Mesodermal cell (in vitro differentiated cells): ENCODE measurements at regions not wholly inside any gene's neighbourhood (a gene's known extent, or its start where the extent isn't known, plus 50 kb on each side); places are given as distances from the start of the nearest gene placed in this dataset.

Experiments used
- H3K27ac ChIP-seq: 2 replicates; pipeline ENCODE4 v1.7.0; 2013; ENCODE audit warnings: mild to moderate bottlenecking, low read depth, low read length, moderate library complexity; ENCODE audit not compliant: severe bottlenecking
- H3K36me3 ChIP-seq: 2 replicates; pipeline ENCODE4 v1.7.1; 2013; ENCODE audit warnings: mild to moderate bottlenecking, low read length, moderate library complexity; ENCODE audit not compliant: control insufficient read depth, insufficient read depth
- H3K4me1 ChIP-seq: one replicate; pipeline ENCODE4 v1.7.1; 2013; ENCODE audit warnings: mild to moderate bottlenecking, low read length; ENCODE audit not compliant: insufficient read depth, control insufficient read depth, poor library complexity, severe bottlenecking
- H3K4me3 ChIP-seq: 2 replicates; pipeline ENCODE4 v1.7.0; 2013; ENCODE audit warnings: low read length, control low read depth, mild to moderate bottlenecking; ENCODE audit not compliant: insufficient read depth, poor library complexity, severe bottlenecking; ENCODE audit errors: extremely low read depth
- H3K9me3 ChIP-seq: 2 replicates; pipeline ENCODE4 v1.7.1; 2013; ENCODE audit warnings: mild to moderate bottlenecking, low read length, moderate library complexity; ENCODE audit not compliant: control insufficient read depth
- WGBS, 2 experiments: methylation state at CpG; one replicate each; pipeline ENCODE4 v1.1.5; 2013; ENCODE audit warnings: missing lambda C conversion rate in 2 of 2; ENCODE audit not compliant: insufficient coverage in 2 of 2; 5-methylcytosine and 5-hydroxymethylcytosine counted together

GRCh38 chr4:136909626-136910025, 622.7 kb downstream of the PCDH18 start:
- no peak overlapping the region for H3K27ac ChIP-seq
- WGBS, 2 experiments = 100% methylated on average over 1 to 2 of the region's 3 CpGs
- no peak overlapping the region for H3K4me3 ChIP-seq
- H3K9me3 ChIP-seq = no peaks in the 10 kb centered on the region
- H3K4me1 ChIP-seq = no peaks in the 10 kb centered on the region
- no peaks in the 10 kb centered on the region for H3K36me3 ChIP-seq

DNA sequence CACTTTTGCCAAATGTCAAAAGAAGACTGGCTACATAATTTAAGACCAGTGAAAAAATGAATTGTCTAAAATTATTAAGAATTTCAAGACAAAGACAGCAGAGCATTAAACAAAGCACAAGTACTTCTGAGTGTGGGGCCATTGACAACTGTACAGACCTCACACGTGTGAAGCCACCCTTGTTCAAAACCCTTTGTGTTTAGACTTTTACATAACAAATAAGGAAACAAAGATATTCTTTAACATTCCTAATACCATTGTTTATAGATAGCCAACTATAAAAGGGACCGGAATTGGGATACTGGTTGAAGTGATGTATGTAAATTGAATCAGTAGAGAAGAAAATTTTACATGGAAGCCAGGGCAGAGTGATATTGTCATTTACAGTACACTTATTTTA, 624.2 kb downstream of the PCDH18 start:
- Histone ChIP-seq H3K36me3 (no peaks in the 10 kb centered on the region), H3K9me3 (no peaks in the 10 kb centered on the region), H3K27ac (no peak overlapping the region), H3K4me1 (no peaks in the 10 kb centered on the region), H3K4me3 (no peak overlapping the region)
- no CpG with 5 or more reads among the region's 2 CpGs for WGBS, 2 experiments

GRCh38 chr4:136900696-136901095, 631.6 kb downstream of the PCDH18 start:
- H3K9me3 ChIP-seq = no peaks in the 10 kb centered on the region
- H3K4me3 ChIP-seq = no peak overlapping the region
- no peak overlapping the region for H3K27ac ChIP-seq
- H3K36me3 ChIP-seq = no peaks in the 10 kb centered on the region
- no peaks in the 10 kb centered on the region for H3K4me1 ChIP-seq
- WGBS, 2 experiments = 100% methylated on average over 2 of the region's 2 CpGs; no CpG with 5 or more reads in 1 of the 2 experiments

DNA sequence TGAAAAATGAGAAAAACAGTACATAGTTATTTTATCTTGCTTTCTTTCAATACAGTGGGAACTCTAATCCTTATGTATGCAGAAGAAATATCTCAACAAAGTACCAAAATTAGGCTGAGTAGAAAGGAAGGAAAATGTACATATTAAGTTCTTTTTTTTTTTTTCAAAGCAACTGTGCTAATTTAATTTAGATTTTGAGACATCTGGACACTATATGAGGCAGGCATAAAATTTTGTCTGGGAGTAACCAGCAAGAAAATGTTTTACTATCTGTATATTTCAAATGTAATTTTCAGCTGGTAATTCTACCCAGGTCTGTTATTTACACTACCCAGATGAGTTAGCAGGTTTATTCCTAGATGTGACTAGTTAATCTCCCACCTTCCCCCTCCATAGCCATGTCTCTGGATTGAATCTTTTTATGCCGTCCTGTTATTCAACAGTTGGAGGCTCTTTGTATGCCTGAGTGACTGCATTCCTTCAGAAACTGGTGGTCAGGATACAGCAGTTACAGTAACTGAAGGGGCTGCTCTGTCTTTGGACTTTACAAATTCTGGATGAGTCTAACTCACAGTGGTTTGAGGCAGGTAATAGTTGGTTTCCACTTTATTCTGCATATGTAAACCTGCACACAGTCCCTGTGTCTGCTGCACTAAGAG, 633.6 kb downstream of the PCDH18 start:
- H3K4me1 ChIP-seq = no peaks in the 10 kb centered on the region
- H3K4me3 ChIP-seq = no peak overlapping the region
- no peaks in the 10 kb centered on the region for H3K9me3 ChIP-seq
- no peak overlapping the region for H3K27ac ChIP-seq
- 50% methylated on average over 1 of the region's 1 CpG; no CpG with 5 or more reads in 1 of the 2 experiments for WGBS, 2 experiments
- no peaks in the 10 kb centered on the region for H3K36me3 ChIP-seq

DNA sequence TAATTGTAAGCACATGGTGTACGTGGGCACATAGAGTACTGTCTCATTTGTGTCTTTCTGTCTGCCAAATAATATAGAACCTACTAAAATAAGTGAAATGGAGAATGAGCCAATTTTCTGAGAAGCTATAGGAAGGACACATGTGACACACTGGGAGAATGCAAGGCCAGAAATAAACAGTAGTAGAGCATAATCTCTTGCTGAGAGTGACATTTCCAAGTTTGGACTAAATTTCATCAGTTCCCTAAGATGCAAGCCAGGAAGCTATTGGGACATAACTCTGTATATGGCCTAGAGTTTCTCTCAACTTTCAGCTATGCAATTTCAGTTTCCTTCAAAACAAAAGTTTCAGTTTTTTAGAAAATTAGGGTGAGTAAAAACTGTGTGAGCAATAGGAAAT, 638.7 kb downstream of the PCDH18 start:
- WGBS, 2 experiments = no CpG with 5 or more reads among the region's 1 CpG
- Histone ChIP-seq H3K4me3 (no peak overlapping the region), H3K27ac (no peak overlapping the region), H3K4me1 (no peaks in the 10 kb centered on the region), H3K36me3 (no peaks in the 10 kb centered on the region), H3K9me3 (no peaks in the 10 kb centered on the region)

DNA sequence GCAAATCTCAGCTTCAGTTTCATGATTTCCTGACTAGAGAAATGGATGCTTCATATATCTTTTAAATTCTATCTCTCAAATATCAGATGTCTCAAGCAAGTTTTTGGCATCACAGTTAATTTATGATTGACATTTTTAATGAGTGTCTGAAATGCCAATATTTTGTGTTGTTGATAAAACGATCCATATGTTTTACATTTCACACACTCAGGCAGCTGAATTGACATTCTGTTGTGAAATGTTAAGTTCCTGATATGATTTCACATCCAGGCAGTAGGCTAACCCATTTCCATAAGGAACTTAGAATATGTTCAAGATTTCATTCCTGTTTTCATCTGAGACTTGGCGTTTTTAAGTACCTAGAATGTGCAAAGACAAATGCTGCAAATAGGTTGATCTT, 650.6 kb downstream of the PCDH18 start:
- Histone ChIP-seq H3K36me3 (no peaks in the 10 kb centered on the region), H3K4me3 (no peak overlapping the region), H3K4me1 (no peaks in the 10 kb centered on the region), H3K27ac (no peak overlapping the region), H3K9me3 (no peaks in the 10 kb centered on the region)
- 83% methylated on average over 1 of the region's 2 CpGs; no CpG with 5 or more reads in 1 of the 2 experiments for WGBS, 2 experiments

DNA sequence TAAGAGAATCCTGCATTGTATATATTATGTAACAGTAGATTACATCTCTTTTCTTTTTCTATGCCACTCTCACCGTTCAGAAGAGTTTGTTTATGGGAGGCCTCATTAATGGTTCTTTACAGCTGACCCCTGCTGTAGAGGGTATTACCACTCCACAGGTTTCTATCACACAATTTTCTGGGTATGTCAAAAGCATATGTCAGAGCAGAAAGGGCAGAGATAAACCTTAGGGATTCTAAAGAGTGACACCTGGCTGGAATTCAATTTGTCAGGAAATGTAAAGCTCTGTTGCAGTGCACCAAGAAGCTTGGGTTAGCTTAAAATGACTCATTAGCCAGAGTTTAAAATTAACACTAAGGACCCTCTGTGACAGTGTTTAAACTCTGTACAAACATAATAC, 658.7 kb downstream of the PCDH18 start:
- Histone ChIP-seq H3K4me1 (no peaks in the 10 kb centered on the region), H3K27ac (no peak overlapping the region), H3K36me3 (no peaks in the 10 kb centered on the region), H3K9me3 (no peaks in the 10 kb centered on the region), H3K4me3 (no peak overlapping the region)
- no CpG with 5 or more reads among the region's 1 CpG for WGBS, 2 experiments

DNA sequence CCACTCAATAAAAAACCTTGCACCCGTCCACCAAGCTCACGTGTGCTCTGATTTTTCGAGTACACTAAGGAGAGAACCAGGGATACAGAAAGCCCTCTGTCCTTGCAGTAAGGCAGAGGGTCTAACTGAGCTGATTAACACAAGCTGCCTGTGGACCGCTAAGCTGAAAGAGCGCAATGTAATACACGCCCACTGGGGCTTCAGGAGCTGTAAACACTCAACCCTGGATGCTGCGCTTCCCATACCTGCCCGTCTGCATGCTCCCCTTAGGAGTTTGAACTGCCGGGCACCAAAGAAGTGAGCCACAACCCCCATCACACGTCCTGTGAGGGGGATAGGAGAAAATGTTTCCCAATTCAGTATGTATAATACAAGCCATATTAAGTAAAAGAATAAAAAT, 664.8 kb downstream of the PCDH18 start:
- Histone ChIP-seq H3K9me3 (no peaks in the 10 kb centered on the region), H3K27ac (no peak overlapping the region), H3K4me3 (no peak overlapping the region), H3K4me1 (peaks cover 3% of the 10 kb centered on the region), H3K36me3 (no peaks in the 10 kb centered on the region)
- 89 to 90% methylated on average over 3 to 5 of the region's 10 CpGs for WGBS, 2 experiments

- H3K4me3 ChIP-seq = no peak overlapping the region
- no peaks in the 10 kb centered on the region for H3K9me3 ChIP-seq
- 76 to 90% methylated on average over 2 of the region's 2 CpGs for WGBS, 2 experiments
- H3K4me1 ChIP-seq = peaks cover 6% of the 10 kb centered on the region
- H3K36me3 ChIP-seq = no peaks in the 10 kb centered on the region
- no peak overlapping the region for H3K27ac ChIP-seq
These were observed 666.8 kb downstream of the PCDH18 start for GRCh38 chr4:136865526-136865925.

GRCh38 chr4:136864604-136865185, 667.6 kb downstream of the PCDH18 start:
- Histone ChIP-seq H3K36me3 (no peaks in the 10 kb centered on the region), H3K4me1 (peaks cover 6% of the 10 kb centered on the region), H3K9me3 (no peaks in the 10 kb centered on the region), H3K27ac (no peak overlapping the region), H3K4me3 (no peak overlapping the region)
- WGBS, 2 experiments = no CpG with 5 or more reads among the region's 2 CpGs

GRCh38 chr4:136863756-136864155, 668.5 kb downstream of the PCDH18 start:
- no peak overlapping the region for H3K27ac ChIP-seq
- no peak overlapping the region for H3K4me3 ChIP-seq
- peaks cover 6% of the 10 kb centered on the region for H3K4me1 ChIP-seq
- no peaks in the 10 kb centered on the region for H3K36me3 ChIP-seq
- whole genome bisulfite sequencing, 2 experiments = no CpG with 5 or more reads among the region's 1 CpG
- no peaks in the 10 kb centered on the region for H3K9me3 ChIP-seq
